Heart left ventricle (tissue), 13 donors: ENCODE measurements at regions not wholly inside any gene's neighbourhood (a gene's known extent, or its start where the extent isn't known, plus 50 kb on each side); places are given as distances from the start of the nearest gene placed in this dataset.

ENCODE experiments used
- POLR2A ChIP-seq, 2 donors: fragments of 450-650 bp; IDR thresholded peaks; one replicate each; pipeline ENCODE4 v1.6.1; 2017; ENCODE audit warnings: antibody characterized with exemption in 2 of 2, mild to moderate bottlenecking in 2 of 2, moderate library complexity in 2 of 2
- TF ChIP-seq, protein P1 (sequence below), 12 donors: fragments of 200-600 bp; sonication (generic) in 4 of 12; IDR thresholded peaks; one replicate each; pipeline versions ENCODE4 v1.5.0 to v1.8.0; 2018 to 2022; ENCODE audit warnings: antibody characterized with exemption in 12 of 12, mild to moderate bottlenecking in 5 of 12
- donor health status: ischemic (EF 13 %, LVEDD 7.1; RV severe dilation, severe dysfunction).
- donor health status: DM: no; HTN: yes; CAD: no.
- donor health status: DM: no; HTN: no; CAD: no.
- donor health status: ischemic (EF 25% LVEDD 6.9; RV normal size, moderate dysfunction).
- donor health status: ischemic (EF 25% LVEDD 5.7; RV mildly dilated, moderate dysfunction).
- donor health status: ischemic (EF 35%, LVEDD 5.7; RV mildly dilated, moderate dysfunction).
- donor health status: nonischemic (EF 11% LVEDD 7.7; RV severe dilation, severe dysfunction).
- donor health status: DM: yes; HTN: yes; CAD: no.
- donor health status: PGD.
- donor health status: ischemic (EF 29% LVEDD 5.4; RV normal size, mild dysfunction).
- donor health status: nonischemic (EF 23%, LVEDD 6.1; RV moderate dilation, normal function).

DNA sequence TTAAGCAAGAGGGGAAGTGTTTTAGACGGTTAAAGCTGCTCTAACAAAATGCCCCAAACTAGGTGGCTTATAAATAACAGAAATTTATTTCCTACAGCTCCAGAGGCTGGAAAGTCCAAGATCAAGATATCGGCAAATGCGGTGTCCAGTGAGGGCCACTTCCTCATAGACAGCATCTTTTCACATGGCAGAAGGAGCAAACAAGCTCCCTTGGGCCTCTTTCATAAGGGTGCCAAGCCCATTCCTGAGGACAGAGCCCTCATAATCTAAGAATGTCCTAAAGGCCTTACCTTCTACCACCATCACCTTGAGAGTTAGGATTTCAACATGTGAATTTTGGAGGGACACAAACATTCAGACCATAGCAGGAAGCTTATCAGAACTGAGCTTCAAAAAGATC lies 57.3 kb upstream of the PPP1CB start:
- TF ChIP-seq, protein P1, sequence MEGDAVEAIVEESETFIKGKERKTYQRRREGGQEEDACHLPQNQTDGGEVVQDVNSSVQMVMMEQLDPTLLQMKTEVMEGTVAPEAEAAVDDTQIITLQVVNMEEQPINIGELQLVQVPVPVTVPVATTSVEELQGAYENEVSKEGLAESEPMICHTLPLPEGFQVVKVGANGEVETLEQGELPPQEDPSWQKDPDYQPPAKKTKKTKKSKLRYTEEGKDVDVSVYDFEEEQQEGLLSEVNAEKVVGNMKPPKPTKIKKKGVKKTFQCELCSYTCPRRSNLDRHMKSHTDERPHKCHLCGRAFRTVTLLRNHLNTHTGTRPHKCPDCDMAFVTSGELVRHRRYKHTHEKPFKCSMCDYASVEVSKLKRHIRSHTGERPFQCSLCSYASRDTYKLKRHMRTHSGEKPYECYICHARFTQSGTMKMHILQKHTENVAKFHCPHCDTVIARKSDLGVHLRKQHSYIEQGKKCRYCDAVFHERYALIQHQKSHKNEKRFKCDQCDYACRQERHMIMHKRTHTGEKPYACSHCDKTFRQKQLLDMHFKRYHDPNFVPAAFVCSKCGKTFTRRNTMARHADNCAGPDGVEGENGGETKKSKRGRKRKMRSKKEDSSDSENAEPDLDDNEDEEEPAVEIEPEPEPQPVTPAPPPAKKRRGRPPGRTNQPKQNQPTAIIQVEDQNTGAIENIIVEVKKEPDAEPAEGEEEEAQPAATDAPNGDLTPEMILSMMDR (IDR thresholded peaks at IDR 0.05): no peak
- TF ChIP-seq POLR2A (IDR thresholded peaks at IDR 0.05): no peak
